ENCODE measurements at regions not wholly inside any gene's neighbourhood (a gene's known extent, or its start where the extent isn't known, plus 50 kb on each side); places are given as distances from the start of the nearest gene placed in this dataset.

DNA sequence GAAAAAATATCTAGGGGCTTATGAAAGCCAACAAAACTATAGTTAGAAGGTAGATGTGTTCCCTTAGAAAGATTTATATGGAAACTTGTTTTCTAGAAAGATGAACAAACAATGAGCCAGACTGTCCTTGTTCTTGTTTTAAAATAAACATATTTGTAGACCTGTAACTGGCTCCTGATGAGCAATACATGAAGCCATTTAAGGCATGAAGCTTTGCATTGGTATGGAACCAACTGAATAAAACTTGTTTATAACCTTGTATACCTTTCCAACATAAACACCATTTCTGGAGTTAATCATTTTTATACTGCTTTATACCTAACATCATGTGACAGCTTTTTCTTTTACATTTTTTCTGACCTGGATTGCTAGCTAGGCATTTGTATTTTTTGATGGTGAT lies 247.8 kb downstream of the PRL start:
- TF ChIP-seq, protein P1, sequence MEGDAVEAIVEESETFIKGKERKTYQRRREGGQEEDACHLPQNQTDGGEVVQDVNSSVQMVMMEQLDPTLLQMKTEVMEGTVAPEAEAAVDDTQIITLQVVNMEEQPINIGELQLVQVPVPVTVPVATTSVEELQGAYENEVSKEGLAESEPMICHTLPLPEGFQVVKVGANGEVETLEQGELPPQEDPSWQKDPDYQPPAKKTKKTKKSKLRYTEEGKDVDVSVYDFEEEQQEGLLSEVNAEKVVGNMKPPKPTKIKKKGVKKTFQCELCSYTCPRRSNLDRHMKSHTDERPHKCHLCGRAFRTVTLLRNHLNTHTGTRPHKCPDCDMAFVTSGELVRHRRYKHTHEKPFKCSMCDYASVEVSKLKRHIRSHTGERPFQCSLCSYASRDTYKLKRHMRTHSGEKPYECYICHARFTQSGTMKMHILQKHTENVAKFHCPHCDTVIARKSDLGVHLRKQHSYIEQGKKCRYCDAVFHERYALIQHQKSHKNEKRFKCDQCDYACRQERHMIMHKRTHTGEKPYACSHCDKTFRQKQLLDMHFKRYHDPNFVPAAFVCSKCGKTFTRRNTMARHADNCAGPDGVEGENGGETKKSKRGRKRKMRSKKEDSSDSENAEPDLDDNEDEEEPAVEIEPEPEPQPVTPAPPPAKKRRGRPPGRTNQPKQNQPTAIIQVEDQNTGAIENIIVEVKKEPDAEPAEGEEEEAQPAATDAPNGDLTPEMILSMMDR (IDR thresholded peaks at IDR 0.05) = no peak
- ATAC-seq (ENCODE audit: low FRiP score) = no peak

DNA sequence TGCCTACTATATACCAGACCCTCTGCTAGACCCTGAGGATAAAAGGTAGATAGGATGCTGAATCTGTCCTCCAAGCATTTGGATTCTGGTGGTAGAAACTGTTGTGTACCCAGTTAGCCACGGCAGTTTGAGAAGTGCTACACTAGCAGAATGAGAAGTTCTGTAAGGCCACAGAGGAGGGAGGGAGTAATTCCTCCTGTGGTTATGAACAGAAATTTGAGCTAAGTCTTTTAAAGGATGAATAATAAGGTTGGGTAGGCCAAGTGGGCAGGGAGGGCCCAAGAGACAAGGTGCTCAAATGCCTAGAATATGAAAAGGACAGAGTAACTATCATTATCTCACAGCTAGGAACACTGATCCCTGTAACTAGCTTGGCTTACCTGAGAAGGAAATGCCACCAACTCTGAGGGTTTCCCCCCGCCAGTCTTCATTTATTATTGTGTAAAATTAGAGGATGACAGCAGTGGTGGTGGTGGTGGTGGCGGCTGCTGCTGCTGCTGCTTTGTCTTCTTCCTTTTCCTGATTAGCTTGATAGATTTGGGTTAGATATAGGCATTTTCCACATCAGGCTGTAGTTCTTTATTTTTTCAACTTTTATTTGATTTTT lies 243.3 kb downstream of the PRL start:
- TF ChIP-seq, protein P1 (IDR thresholded peaks at IDR 0.05) = no peak
- no peak for ATAC-seq (ENCODE audit: low FRiP score)

More for the DNA sequence above, 247.8 kb downstream of the PRL start:
- DNase-seq (ENCODE audit: low spot score) = no peak

DNA sequence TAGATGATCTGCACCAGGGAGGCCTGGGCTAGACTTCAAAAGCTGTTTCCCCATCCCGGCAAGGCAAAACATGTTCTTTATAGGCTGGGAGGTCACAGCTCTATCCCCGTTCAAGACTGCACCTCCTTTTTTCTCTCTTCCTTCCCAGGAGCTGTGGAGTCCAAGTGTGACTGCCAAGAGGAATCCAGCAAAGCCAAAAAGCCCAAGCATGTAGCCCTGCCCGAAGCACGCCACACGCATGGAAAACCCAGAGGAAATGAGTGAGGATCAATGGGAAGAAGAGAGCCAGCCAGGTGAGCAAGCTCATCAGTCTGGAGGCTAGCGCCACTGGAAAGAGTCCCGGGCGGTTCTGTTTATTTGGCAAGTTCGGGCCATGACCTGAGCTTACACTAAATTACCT lies 240.4 kb downstream of the PRL start:
- ATAC-seq (ENCODE audit: low FRiP score) (no peak), DNase-seq (ENCODE audit: low spot score) (no peak)
- TF ChIP-seq, protein P1 (IDR thresholded peaks at IDR 0.05) = no peak

More for the DNA sequence above, 243.3 kb downstream of the PRL start:
- no peak for DNase-seq (ENCODE audit: low spot score)

DNA sequence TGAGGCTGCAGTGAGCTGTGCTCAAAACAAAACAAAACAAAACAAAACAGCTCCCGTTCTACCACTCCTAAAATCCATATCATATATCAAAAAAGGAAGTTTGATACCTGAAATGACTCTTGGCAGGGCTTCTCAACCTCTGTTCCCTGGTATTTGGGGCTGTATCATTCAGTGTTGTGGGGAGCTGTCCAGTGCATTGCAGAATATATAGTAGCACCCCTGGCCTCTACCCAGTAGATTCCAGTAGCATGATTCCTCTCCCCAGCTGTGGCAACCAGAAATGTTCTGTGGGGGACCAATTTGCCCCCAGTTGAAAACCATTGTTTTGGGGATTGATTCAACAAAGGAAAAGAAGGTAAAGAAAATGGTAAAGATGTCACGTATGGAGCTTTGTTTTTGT lies 238.9 kb downstream of the PRL start:
- DNase-seq (ENCODE audit: low spot score) (no peak), ATAC-seq (ENCODE audit: low FRiP score) (no peak)
- TF ChIP-seq, protein P1 (IDR thresholded peaks at IDR 0.05) = no peak

DNA sequence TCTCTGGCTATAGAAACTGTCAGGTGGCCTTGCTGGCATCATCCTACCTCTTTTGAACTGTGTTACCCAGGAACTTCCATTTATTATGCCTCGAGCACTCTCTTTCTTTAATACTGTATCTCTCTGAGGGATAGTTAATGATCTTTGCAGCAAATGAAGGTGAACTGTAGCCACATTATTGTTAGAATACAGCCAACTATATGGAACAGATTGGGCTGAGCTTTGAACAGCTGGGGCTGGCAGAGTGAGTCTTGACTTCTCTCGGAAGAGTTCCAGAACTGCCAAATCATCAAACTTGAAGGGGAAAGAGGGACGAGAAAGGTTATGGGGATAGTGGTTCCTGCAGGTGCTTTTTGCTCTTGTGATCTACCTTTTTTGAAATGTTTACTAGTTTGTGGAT lies 237.7 kb downstream of the PRL start:
- TF ChIP-seq, protein P1 (IDR thresholded peaks at IDR 0.05) = no peak
- DNase-seq (ENCODE audit: low spot score) (no peak), ATAC-seq (ENCODE audit: low FRiP score) (no peak)

DNA sequence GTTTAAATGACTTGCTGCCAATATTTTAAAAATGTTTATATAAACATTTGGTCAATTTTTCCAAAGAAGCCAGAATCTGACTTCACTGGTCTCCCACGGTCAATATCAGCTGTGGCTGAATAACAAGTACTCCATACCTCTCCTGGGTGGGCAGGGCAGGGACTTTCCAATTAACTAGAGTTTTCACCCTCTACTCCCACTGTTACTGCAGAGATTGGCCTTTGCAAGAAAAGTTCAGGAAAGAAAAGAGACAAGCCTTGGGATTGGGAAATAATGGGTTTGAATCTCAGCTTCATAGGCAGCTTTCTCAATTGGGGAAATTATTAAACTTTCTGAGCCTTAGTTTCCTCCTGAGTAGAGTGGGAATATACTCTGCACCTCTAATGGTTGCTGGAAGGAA lies 236.9 kb downstream of the PRL start:
- TF ChIP-seq, protein P1 (IDR thresholded peaks at IDR 0.05) = no peak
- no peak for ATAC-seq (ENCODE audit: low FRiP score)
- no peak for DNase-seq (ENCODE audit: low spot score)

DNA sequence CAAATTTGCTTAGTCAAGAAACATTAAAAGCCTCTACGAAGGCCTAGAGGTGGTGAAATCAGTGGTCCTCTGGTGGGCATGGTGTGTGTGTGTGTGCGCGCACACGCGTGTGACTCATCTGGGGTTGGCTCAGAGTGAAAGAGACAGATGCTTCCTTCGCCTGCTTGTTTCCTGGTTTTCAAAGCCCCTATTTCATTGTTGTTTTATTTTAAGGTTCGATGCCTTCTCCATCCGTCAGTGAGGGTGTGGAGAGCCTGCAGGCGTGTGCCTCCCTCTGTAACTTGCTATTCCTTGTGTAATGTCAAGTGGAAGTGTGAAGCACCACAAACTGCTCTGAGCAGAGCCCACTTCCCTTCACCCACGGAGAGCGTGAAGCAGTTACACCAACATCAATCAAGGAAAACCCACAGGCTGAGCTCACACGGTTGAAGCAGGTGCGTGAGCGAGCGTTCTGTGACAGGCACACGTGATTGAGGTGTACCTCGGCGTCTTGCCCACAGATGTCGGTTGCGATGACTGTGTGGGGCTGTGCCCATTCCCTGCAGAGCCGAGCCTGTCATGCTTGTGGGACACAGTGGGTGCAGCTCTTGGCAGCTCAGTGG lies 233.9 kb downstream of the PRL start:
- no peak for ATAC-seq (ENCODE audit: low FRiP score)
- TF ChIP-seq, protein P1 (IDR thresholded peaks at IDR 0.05) = no peak
- DNase-seq (ENCODE audit: low spot score) = no peak

All from omental fat pad (tissue), 3 donors.